Peyer's patch (tissue), 4 donors: ENCODE measurements at regions not wholly inside any gene's neighbourhood (a gene's known extent, or its start where the extent isn't known, plus 50 kb on each side); places are given as distances from the start of the nearest gene placed in this dataset.

Source experiments
- POLR2A ChIP-seq, 2 donors: fragments of 450-650 bp; IDR thresholded peaks; one replicate each; pipeline ENCODE4 v1.5.1; 2017; ENCODE audit warnings: antibody characterized with exemption in 2 of 2, mild to moderate bottlenecking in 2 of 2, moderate library complexity in 2 of 2
- TF ChIP-seq, protein P1 (sequence below), 6 experiments: fragments of 450-650 bp in 4 of 6; fragments of 200-600 bp in 2 of 6; sonication (generic) in 1 of 6; IDR thresholded peaks; one replicate each; pipeline ENCODE4 v1.5.1; 2017 to 2019; ENCODE audit warnings: antibody characterized with exemption in 6 of 6, mild to moderate bottlenecking in 3 of 6, moderate library complexity in 1 of 6

DNA sequence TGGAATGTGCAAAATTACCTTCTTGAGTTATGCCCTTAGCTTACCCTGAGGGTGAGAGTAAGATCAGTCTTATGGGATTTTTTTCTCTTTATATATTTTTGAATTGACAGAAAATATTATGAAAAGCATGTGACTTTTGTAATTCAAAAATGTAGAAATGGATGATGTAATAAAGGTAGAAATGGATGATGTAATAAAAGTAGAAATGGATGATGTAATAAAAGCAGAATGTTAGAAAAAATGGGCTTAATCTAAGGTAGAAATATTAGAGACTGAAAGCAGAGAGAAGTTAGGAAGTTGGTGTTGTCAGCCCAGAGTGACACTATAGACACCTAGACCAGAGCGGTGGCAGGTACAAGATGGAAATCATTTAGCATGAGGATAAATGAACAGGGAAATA lies 107.1 kb upstream of the THSD7B start:
- TF ChIP-seq, protein P1, sequence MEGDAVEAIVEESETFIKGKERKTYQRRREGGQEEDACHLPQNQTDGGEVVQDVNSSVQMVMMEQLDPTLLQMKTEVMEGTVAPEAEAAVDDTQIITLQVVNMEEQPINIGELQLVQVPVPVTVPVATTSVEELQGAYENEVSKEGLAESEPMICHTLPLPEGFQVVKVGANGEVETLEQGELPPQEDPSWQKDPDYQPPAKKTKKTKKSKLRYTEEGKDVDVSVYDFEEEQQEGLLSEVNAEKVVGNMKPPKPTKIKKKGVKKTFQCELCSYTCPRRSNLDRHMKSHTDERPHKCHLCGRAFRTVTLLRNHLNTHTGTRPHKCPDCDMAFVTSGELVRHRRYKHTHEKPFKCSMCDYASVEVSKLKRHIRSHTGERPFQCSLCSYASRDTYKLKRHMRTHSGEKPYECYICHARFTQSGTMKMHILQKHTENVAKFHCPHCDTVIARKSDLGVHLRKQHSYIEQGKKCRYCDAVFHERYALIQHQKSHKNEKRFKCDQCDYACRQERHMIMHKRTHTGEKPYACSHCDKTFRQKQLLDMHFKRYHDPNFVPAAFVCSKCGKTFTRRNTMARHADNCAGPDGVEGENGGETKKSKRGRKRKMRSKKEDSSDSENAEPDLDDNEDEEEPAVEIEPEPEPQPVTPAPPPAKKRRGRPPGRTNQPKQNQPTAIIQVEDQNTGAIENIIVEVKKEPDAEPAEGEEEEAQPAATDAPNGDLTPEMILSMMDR (IDR thresholded peaks at IDR 0.05), result no peak
- TF ChIP-seq POLR2A (IDR thresholded peaks at IDR 0.05), result no peak
